ENCODE measurements at regions not wholly inside any gene's neighbourhood (a gene's known extent, or its start where the extent isn't known, plus 50 kb on each side); places are given as distances from the start of the nearest gene placed in this dataset.
"Not testable (repeated sequence)": the region's sequence is repeated elsewhere in the genome, so short reads cannot be mapped to it uniquely, and the experiment has no call there.

DNA sequence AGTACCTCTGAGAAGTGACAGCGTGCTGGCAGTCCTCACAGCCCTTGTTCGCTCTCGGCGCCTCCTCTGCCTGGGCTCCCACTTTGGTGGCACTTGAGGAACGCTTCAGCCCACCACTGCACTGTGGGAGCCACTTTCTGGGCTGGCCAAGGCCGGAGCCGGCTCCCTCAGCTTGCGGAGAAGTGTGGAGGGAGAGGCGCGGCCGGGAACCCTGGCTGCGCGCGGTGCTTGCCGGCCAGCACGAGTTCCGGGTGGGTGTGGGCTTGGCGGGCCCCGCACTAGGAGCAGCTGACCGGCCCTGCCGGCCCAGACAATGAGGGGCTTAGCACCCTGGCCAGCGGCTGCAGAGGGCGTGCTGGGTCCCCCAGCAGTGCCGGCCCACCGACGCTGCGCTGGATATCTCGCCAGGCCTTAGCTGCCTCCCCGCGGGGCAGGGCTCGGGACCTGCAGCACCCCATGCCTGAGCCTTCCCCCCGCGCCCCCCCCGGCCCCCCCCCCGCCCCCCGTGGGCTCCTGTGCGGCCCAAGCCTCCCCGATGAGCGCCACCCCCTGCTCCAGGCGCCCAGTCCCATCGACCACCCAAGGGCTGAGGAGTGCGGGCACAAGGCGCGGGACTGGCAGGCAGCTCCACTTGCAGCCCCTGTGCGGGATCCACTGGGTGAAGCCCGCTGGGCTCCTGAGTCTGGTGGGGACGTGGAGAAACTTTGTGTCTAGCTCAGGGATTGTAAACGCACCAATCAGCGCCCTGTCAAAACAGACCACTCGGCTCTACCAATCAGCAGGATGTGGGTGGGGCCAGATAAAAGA, 847.7 kb upstream of the CDH6 start:
- H3K36me3 ChIP-seq (ENCODE audit: insufficient read depth, low read length); H3K9me3 ChIP-seq (ENCODE audit: control insufficient read depth in 1 of 2, low read length in 2 of 2); H3K4me1 ChIP-seq (ENCODE audit: insufficient read depth, low read length); H3K27ac Mint-ChIP-seq; H3K27ac ChIP-seq (ENCODE audit: low read depth, low read length); H3K4me1 Mint-ChIP-seq; H3K4me3 Mint-ChIP-seq; H3K27me3 ChIP-seq (ENCODE audit: insufficient read depth, low read length); CTCF ChIA-PET (ENCODE audit: partially characterized antibody); H3K27me3 Mint-ChIP-seq; intact Hi-C loops (cut with micrococcal nuclease); H3K36me3 Mint-ChIP-seq; DNase-seq; H3K4me3 ChIP-seq (ENCODE audit: low read length in 2 of 2); POLR2A ChIA-PET (ENCODE audit: partially characterized antibody): not testable (repeated sequence)
- peaks cover 0 to 15% (median 7%) of the 10 kb centered on the region in 8 donors for H3K9me3 Mint-ChIP-seq

DNA sequence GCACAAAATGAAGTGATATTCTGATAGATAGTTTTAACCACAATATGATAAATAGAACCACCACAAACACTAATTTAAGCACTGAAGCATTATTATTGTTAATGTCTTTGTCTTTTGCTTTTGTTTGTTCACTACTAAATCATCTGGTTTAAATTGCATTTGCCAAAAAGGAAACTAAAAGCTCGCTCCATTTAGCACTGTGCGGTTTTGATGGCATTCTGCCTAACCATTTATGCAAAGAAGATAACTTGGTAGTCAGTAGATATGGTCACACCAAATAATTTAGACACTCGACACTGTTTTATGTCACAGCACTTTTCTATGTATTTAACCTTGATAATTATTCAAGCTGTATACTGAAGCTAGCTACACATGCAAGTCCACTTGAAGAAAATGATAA, 849.8 kb upstream of the CDH6 start:
- H3K36me3 Mint-ChIP-seq, result no peaks in the 10 kb centered on the region
- no peaks in the 10 kb centered on the region for H3K36me3 ChIP-seq (ENCODE audit: insufficient read depth, low read length)
- no peak overlapping the region for H3K4me3 Mint-ChIP-seq
- intact Hi-C loops (cut with micrococcal nuclease), result no loop called here
- no peaks in the 10 kb centered on the region for H3K4me1 ChIP-seq (ENCODE audit: insufficient read depth, low read length)
- H3K9me3 ChIP-seq (ENCODE audit: control insufficient read depth in 1 of 2, low read length in 2 of 2), result no peaks in the 10 kb centered on the region
- no peak overlapping the region for H3K4me3 ChIP-seq (ENCODE audit: low read length in 2 of 2)
- H3K27me3 Mint-ChIP-seq, result no peaks in the 10 kb centered on the region
- no peaks in the 10 kb centered on the region for H3K27me3 ChIP-seq (ENCODE audit: insufficient read depth, low read length)
- no peak for DNase-seq
- H3K27ac ChIP-seq (ENCODE audit: low read depth, low read length), result no peak overlapping the region
- ChIA-PET POLR2A (ENCODE audit: partially characterized antibody) (no interaction called here), CTCF (ENCODE audit: partially characterized antibody) (no interaction called here)
- H3K27ac Mint-ChIP-seq, result no peak overlapping the region
- H3K9me3 Mint-ChIP-seq, result peaks cover 0 to 17% (median 7%) of the 10 kb centered on the region in 8 donors
- no peaks in the 10 kb centered on the region for H3K4me1 Mint-ChIP-seq

DNA sequence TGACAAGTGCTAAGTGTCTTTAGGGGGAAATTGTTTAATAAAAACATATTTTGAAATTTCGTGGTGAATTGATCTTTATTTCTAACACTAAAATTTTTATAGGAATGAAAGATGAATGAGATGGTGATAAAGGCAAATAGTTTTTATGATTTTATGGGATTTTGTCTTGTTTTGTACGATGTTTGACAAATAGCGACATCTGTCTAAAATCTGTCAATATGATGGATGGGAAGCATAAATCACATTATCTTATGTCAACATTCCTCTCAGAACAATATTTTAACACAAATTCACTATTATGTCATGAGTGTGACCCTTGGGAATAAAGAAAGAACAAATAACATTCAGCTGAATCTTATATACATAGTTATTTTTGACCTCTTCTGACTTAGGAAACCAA, 852.0 kb upstream of the CDH6 start:
- Histone ChIP-seq H3K9me3 (ENCODE audit: control insufficient read depth in 1 of 2, low read length in 2 of 2) (no peaks in the 10 kb centered on the region), H3K27me3 (ENCODE audit: insufficient read depth, low read length) (no peaks in the 10 kb centered on the region), H3K27ac (ENCODE audit: low read depth, low read length) (no peak overlapping the region), H3K36me3 (ENCODE audit: insufficient read depth, low read length) (no peaks in the 10 kb centered on the region), H3K4me3 (ENCODE audit: low read length in 2 of 2) (no peak overlapping the region), H3K4me1 (ENCODE audit: insufficient read depth, low read length) (no peaks in the 10 kb centered on the region)
- no peaks in the 10 kb centered on the region for H3K36me3 Mint-ChIP-seq
- intact Hi-C loops (cut with micrococcal nuclease), result no loop called here
- no peak overlapping the region for H3K27ac Mint-ChIP-seq
- no peak overlapping the region for H3K4me3 Mint-ChIP-seq
- DNase-seq, result no peak
- ChIA-PET CTCF (ENCODE audit: partially characterized antibody) (no interaction called here), POLR2A (ENCODE audit: partially characterized antibody) (no interaction called here)
- no peaks in the 10 kb centered on the region for H3K27me3 Mint-ChIP-seq
- H3K9me3 Mint-ChIP-seq, result peaks cover 0 to 18% (median 5%) of the 10 kb centered on the region in 8 donors
- no peaks in the 10 kb centered on the region for H3K4me1 Mint-ChIP-seq

DNA sequence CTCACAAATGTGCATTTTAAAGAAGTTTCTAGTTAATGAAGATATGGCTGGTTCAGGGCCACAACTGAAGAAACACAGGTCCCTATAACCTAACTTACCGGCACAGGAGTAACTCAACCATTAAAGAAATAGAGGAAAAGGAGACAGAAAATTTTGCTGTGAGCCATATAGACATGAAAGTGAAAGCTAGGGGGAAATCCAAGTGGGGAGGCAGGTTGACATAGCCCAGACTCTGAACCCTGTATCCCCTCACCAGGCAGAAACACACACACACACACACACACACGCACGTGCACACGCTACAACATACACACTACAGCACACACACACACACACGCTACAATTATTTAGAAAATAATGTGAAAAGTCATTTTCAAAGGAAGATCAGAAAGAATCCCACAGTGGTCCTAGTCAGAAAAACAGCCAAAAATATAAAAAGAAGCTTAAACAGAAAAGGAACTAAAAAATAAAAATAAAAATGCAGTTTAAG, 856.4 kb upstream of the CDH6 start:
- Histone ChIP-seq H3K4me1 (ENCODE audit: insufficient read depth, low read length) (no peaks in the 10 kb centered on the region), H3K27ac (ENCODE audit: low read depth, low read length) (no peak overlapping the region), H3K36me3 (ENCODE audit: insufficient read depth, low read length) (no peaks in the 10 kb centered on the region), H3K9me3 (ENCODE audit: control insufficient read depth in 1 of 2, low read length in 2 of 2) (no peaks in the 10 kb centered on the region), H3K27me3 (ENCODE audit: insufficient read depth, low read length) (no peaks in the 10 kb centered on the region), H3K4me3 (ENCODE audit: low read length in 2 of 2) (no peak overlapping the region)
- Mint-ChIP-seq H3K27me3 (no peaks in the 10 kb centered on the region), H3K4me3 (no peak overlapping the region), H3K4me1 (no peaks in the 10 kb centered on the region), H3K9me3 (peaks cover 0 to 12% (median 6%) of the 10 kb centered on the region in 8 donors), H3K27ac (no peak overlapping the region), H3K36me3 (no peaks in the 10 kb centered on the region)
- ChIA-PET POLR2A (ENCODE audit: partially characterized antibody) (no interaction called here), CTCF (ENCODE audit: partially characterized antibody) (no interaction called here)
- no peak for DNase-seq
- intact Hi-C loops (cut with micrococcal nuclease), result no loop called here

DNA sequence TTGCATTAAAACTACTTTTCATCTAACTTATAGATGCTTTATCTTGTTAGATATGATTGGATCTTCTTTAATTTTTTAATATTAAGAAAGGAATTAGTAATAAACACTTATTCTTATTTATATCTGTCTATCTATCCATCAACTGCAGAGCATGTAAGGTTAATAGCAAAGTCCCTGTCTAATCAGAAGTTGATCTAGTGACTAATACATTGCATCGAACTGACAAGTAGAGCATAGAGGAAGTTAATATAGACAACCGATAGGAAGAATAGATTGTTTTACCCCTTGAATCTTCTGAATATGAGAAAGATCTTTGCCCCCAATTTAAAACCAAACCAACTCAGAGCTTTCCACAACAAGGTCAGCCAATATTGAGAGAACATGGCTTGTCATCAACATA, 862.0 kb upstream of the CDH6 start:
- ChIA-PET POLR2A (ENCODE audit: partially characterized antibody) (no interaction called here), CTCF (ENCODE audit: partially characterized antibody) (no interaction called here)
- Histone ChIP-seq H3K27ac (ENCODE audit: low read depth, low read length) (no peak overlapping the region), H3K4me3 (ENCODE audit: low read length in 2 of 2) (no peak overlapping the region), H3K27me3 (ENCODE audit: insufficient read depth, low read length) (no peaks in the 10 kb centered on the region), H3K4me1 (ENCODE audit: insufficient read depth, low read length) (no peaks in the 10 kb centered on the region), H3K9me3 (ENCODE audit: control insufficient read depth in 1 of 2, low read length in 2 of 2) (no peaks in the 10 kb centered on the region), H3K36me3 (ENCODE audit: insufficient read depth, low read length) (no peaks in the 10 kb centered on the region)
- Mint-ChIP-seq H3K4me3 (no peak overlapping the region), H3K27ac (no peak overlapping the region), H3K27me3 (no peaks in the 10 kb centered on the region), H3K4me1 (no peaks in the 10 kb centered on the region), H3K9me3 (peaks cover 0 to 12% (median 5%) of the 10 kb centered on the region in 8 donors), H3K36me3 (no peaks in the 10 kb centered on the region)
- DNase-seq, result no peak
- intact Hi-C loops (cut with micrococcal nuclease), result no loop called here

DNA sequence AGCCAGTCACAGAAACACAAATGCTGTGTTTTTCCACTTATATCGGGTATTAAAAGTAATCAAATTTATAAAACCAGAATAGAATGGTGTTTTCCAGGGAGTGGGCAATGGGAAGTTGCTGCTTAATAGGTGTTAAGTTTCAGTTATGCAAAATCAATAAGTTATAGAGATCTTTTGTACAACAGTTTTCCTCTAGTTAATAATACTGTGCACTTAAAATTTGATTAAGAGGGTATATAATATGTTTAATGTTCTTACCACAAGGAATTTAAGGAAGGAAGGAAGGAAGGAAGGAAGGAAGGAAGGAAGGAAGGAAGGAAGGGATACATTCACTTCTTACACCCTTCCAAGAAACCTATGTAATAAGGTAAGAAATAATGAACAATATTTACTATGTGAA, 867.7 kb upstream of the CDH6 start:
- no peak overlapping the region for H3K4me3 Mint-ChIP-seq
- peaks cover 0 to 7% (median 4%) of the 10 kb centered on the region in 8 donors for H3K9me3 Mint-ChIP-seq
- H3K36me3 Mint-ChIP-seq, result no peaks in the 10 kb centered on the region
- Histone ChIP-seq H3K9me3 (ENCODE audit: control insufficient read depth in 1 of 2, low read length in 2 of 2) (no peaks in the 10 kb centered on the region), H3K27me3 (ENCODE audit: insufficient read depth, low read length) (no peaks in the 10 kb centered on the region), H3K27ac (ENCODE audit: low read depth, low read length) (no peak overlapping the region), H3K4me3 (ENCODE audit: low read length in 2 of 2) (no peak overlapping the region), H3K4me1 (ENCODE audit: insufficient read depth, low read length) (no peaks in the 10 kb centered on the region), H3K36me3 (ENCODE audit: insufficient read depth, low read length) (no peaks in the 10 kb centered on the region)
- intact Hi-C loops (cut with micrococcal nuclease), result no loop called here
- POLR2A ChIA-PET (ENCODE audit: partially characterized antibody), result no interaction called here
- H3K27ac Mint-ChIP-seq, result no peak overlapping the region
- no peaks in the 10 kb centered on the region for H3K27me3 Mint-ChIP-seq
- no peaks in the 10 kb centered on the region for H3K4me1 Mint-ChIP-seq
- DNase-seq, result no peak
- CTCF ChIA-PET (ENCODE audit: partially characterized antibody), result no interaction called here

DNA sequence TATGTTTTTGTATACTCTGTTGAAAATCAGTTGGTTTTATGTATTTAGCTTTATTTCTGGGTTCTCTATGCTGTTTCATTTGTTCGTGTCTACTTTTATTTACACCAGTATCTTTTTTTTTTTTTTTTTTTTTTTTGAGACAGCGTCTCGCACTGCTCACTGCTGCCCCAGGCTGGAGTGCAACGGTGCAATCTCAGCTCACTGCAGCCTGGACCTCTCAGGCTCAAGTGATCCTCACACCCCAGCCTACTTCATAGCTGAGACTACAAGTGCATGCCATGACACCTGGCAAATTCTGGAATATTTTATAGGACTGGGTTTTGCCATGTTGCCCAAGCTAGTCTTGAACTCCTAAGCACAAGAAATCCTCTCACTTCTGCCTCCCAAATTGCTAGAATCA, 869.4 kb upstream of the CDH6 start:
- POLR2A ChIA-PET (ENCODE audit: partially characterized antibody), result no interaction called here
- no peak for DNase-seq
- no peaks in the 10 kb centered on the region for H3K9me3 ChIP-seq (ENCODE audit: control insufficient read depth in 1 of 2, low read length in 2 of 2)
- no peak overlapping the region for H3K4me3 ChIP-seq (ENCODE audit: low read length in 2 of 2)
- H3K27ac ChIP-seq (ENCODE audit: low read depth, low read length), result no peak overlapping the region
- intact Hi-C loops (cut with micrococcal nuclease), result no loop called here
- H3K27ac Mint-ChIP-seq, result no peak overlapping the region
- H3K4me1 ChIP-seq (ENCODE audit: insufficient read depth, low read length), result no peaks in the 10 kb centered on the region
- CTCF ChIA-PET (ENCODE audit: partially characterized antibody), result no interaction called here
- H3K27me3 ChIP-seq (ENCODE audit: insufficient read depth, low read length), result no peaks in the 10 kb centered on the region
- no peaks in the 10 kb centered on the region for H3K36me3 ChIP-seq (ENCODE audit: insufficient read depth, low read length)
- H3K36me3 Mint-ChIP-seq, result no peaks in the 10 kb centered on the region
- H3K4me3 Mint-ChIP-seq, result no peak overlapping the region
- H3K27me3 Mint-ChIP-seq, result no peaks in the 10 kb centered on the region
- peaks cover 0 to 8% (median 7%) of the 10 kb centered on the region in 8 donors for H3K9me3 Mint-ChIP-seq
- no peaks in the 10 kb centered on the region for H3K4me1 Mint-ChIP-seq

Data from CD4-positive, alpha-beta memory T cell (primary cell).